Adrenal gland (tissue), 9 donors: ENCODE measurements at regions not wholly inside any gene's neighbourhood (a gene's known extent, or its start where the extent isn't known, plus 50 kb on each side); places are given as distances from the start of the nearest gene placed in this dataset.

Source experiments
- DNase-seq, 7 donors: peaks; one replicate each; pipeline ENCODE4 v3.0.0-alpha.2; 2019 to 2020
- H3K27ac ChIP-seq, 5 donors: fragments of 200-600 bp; sonication (generic) in 4 of 5; 1 replicate in 3 of 5; 2 replicates in 2 of 5; pipeline versions ENCODE4 v1.5.1 to v1.8.0; 2016 to 2020; ENCODE audit warnings: mild to moderate bottlenecking in 1 of 5
- H3K27me3 ChIP-seq: fragments of 200-600 bp; 2 replicates; pipeline ENCODE4 v1.8.0; 2021
- H3K36me3 ChIP-seq, 2 donors: fragments of 200-600 bp; replicated peaks in 1 of 2; 1 replicate in 1 of 2; 2 replicates in 1 of 2; pipeline versions ENCODE4 v1.5.1 to v1.8.0; 2018 to 2022
- H3K4me1 ChIP-seq, 2 donors: fragments of 200-600 bp; replicated peaks in 1 of 2; 1 replicate in 1 of 2; 2 replicates in 1 of 2; pipeline versions ENCODE4 v1.5.1 to v1.8.0; 2018 to 2021
- H3K4me3 ChIP-seq, 4 donors: fragments of 200-600 bp; sonication (generic) in 3 of 4; one replicate each; pipeline ENCODE4 v1.5.1; 2016 to 2018
- H3K9me3 ChIP-seq, 3 donors: fragments of 200-600 bp; sonication (generic) in 1 of 3; replicated peaks in 1 of 3; 1 replicate in 2 of 3; 2 replicates in 1 of 3; pipeline versions ENCODE4 v1.5.1 to v1.8.0; 2016 to 2021
- CTCF ChIP-seq, 6 experiments: fragments of 450-650 bp in 4 of 6; fragments of 200-600 bp in 2 of 6; sonication (generic) in 1 of 6; IDR thresholded peaks; 1 replicate in 5 of 6; 2 replicates in 1 of 6; pipeline versions ENCODE4 v1.5.1 to v1.8.0; 2016 to 2021; ENCODE audit warnings: antibody characterized with exemption in 6 of 6, mild to moderate bottlenecking in 2 of 6, moderate library complexity in 1 of 6
- POLR2A ChIP-seq, 2 donors: fragments of 450-650 bp; IDR thresholded peaks; one replicate each; pipeline ENCODE4 v1.6.1; 2017; ENCODE audit warnings: antibody characterized with exemption in 2 of 2, mild to moderate bottlenecking in 2 of 2, moderate library complexity in 1 of 2
- WGBS, 4 donors: extraction: QIAGEN DNeasy Blood & Tissue Kit in 2 of 4; methylation state at CpG; one replicate each; pipeline versions ENCODE4 v1.1.5 to v1.1.7; 2013 to 2017; 5-methylcytosine and 5-hydroxymethylcytosine counted together
- intact Hi-C, 2 donors: fragments of 100-400 bp; cut with DNase I; formaldehyde crosslinking; loops; one replicate each; pipeline versions ENCODE4 v1.14.1 to v1.15.0; 2022 to 2023
- donor health status: healthy with polysubstance abuse.
- donor health status: Bipolar disorder and iron deficiency.
- donor health status: DM: yes; HTN: yes; CAD: no.
- donor health status: DM: no; HTN: no; CAD: no.
- donor health status: DM: no; HTN: no; CAD: no.

- Histone ChIP-seq H3K9me3 (no peaks in the 10 kb centered on the region), H3K4me3 (no peak overlapping the region), H3K27ac (no peak overlapping the region), H3K4me1 (no peaks in the 10 kb centered on the region), H3K36me3 (no peaks in the 10 kb centered on the region), H3K27me3 (no peaks in the 10 kb centered on the region)
- WGBS, 4 donors: 68 to 76% (median 73%) methylated on average over 2 of the region's 2 CpGs
- DNase-seq: no peak
- TF ChIP-seq POLR2A (IDR thresholded peaks at IDR 0.05) (no peak), CTCF (IDR thresholded peaks at IDR 0.05) (no peak)
- intact Hi-C loops: no loop called here
Measured at GRCh38 chr5:62127098-62127736, 178.8 kb upstream of the KIF2A start.

- Histone ChIP-seq H3K27me3 (no peaks in the 10 kb centered on the region), H3K4me1 (no peaks in the 10 kb centered on the region), H3K36me3 (no peaks in the 10 kb centered on the region), H3K4me3 (no peak overlapping the region), H3K27ac (no peak overlapping the region), H3K9me3 (no peaks in the 10 kb centered on the region)
- WGBS, 4 donors: 87 to 89% (median 88%) methylated on average over 3 of the region's 3 CpGs
- intact Hi-C loops: no loop called here
- no peak for DNase-seq
- no peak for TF ChIP-seq CTCF (IDR thresholded peaks at IDR 0.05)
- no peak for TF ChIP-seq POLR2A (IDR thresholded peaks at IDR 0.05)
Measured at GRCh38 chr5:62130107-62130506, 175.9 kb upstream of the KIF2A start.

- 0 to 61% (median 23%) methylated on average over 1 of the region's 1 CpG for WGBS, 4 donors
- intact Hi-C loops: no loop called here
- TF ChIP-seq POLR2A (IDR thresholded peaks at IDR 0.05): no peak
- no peak for TF ChIP-seq CTCF (IDR thresholded peaks at IDR 0.05)
Measured at GRCh38 chr5:62132276-62132675, 173.7 kb upstream of the KIF2A start.

GRCh38 chr5:62133426-62133825 lies 172.6 kb upstream of the KIF2A start:
- H3K27me3 ChIP-seq: no peaks in the 10 kb centered on the region
- intact Hi-C loops: no loop called here
- TF ChIP-seq POLR2A (IDR thresholded peaks at IDR 0.05): no peak
- TF ChIP-seq CTCF (IDR thresholded peaks at IDR 0.05): no peak
- H3K4me1 ChIP-seq: no peaks in the 10 kb centered on the region
- no peaks in the 10 kb centered on the region for H3K36me3 ChIP-seq
- 61 to 82% (median 69%) methylated on average over 1 of the region's 1 CpG for WGBS, 4 donors
- no peak for DNase-seq
- no peaks in the 10 kb centered on the region for H3K9me3 ChIP-seq
- H3K27ac ChIP-seq: no peak overlapping the region
- no peak overlapping the region for H3K4me3 ChIP-seq

More at GRCh38 chr5:62132276-62132675, 173.7 kb upstream of the KIF2A start:
- H3K27me3 ChIP-seq: no peaks in the 10 kb centered on the region
- no peaks in the 10 kb centered on the region for H3K4me1 ChIP-seq
- H3K36me3 ChIP-seq: no peaks in the 10 kb centered on the region
- no peak for DNase-seq
- H3K9me3 ChIP-seq: no peaks in the 10 kb centered on the region
- H3K4me3 ChIP-seq: no peak overlapping the region
- no peak overlapping the region for H3K27ac ChIP-seq
